Adrenal gland (tissue), 9 donors: ENCODE measurements at regions not wholly inside any gene's neighbourhood (a gene's known extent, or its start where the extent isn't known, plus 50 kb on each side); places are given as distances from the start of the nearest gene placed in this dataset.

Experiments
- DNase-seq, 7 donors: peaks; one replicate each; pipeline ENCODE4 v3.0.0-alpha.2; 2019 to 2020
- H3K27ac ChIP-seq, 5 donors: fragments of 200-600 bp; sonication (generic) in 4 of 5; 1 replicate in 3 of 5; 2 replicates in 2 of 5; pipeline versions ENCODE4 v1.5.1 to v1.8.0; 2016 to 2020; ENCODE audit warnings: mild to moderate bottlenecking in 1 of 5
- H3K27me3 ChIP-seq: fragments of 200-600 bp; 2 replicates; pipeline ENCODE4 v1.8.0; 2021
- H3K36me3 ChIP-seq, 2 donors: fragments of 200-600 bp; replicated peaks in 1 of 2; 1 replicate in 1 of 2; 2 replicates in 1 of 2; pipeline versions ENCODE4 v1.5.1 to v1.8.0; 2018 to 2022
- H3K4me1 ChIP-seq, 2 donors: fragments of 200-600 bp; replicated peaks in 1 of 2; 1 replicate in 1 of 2; 2 replicates in 1 of 2; pipeline versions ENCODE4 v1.5.1 to v1.8.0; 2018 to 2021
- H3K4me3 ChIP-seq, 4 donors: fragments of 200-600 bp; sonication (generic) in 3 of 4; one replicate each; pipeline ENCODE4 v1.5.1; 2016 to 2018
- H3K9me3 ChIP-seq, 3 donors: fragments of 200-600 bp; sonication (generic) in 1 of 3; replicated peaks in 1 of 3; 1 replicate in 2 of 3; 2 replicates in 1 of 3; pipeline versions ENCODE4 v1.5.1 to v1.8.0; 2016 to 2021
- POLR2A ChIP-seq, 2 donors: fragments of 450-650 bp; IDR thresholded peaks; one replicate each; pipeline ENCODE4 v1.6.1; 2017; ENCODE audit warnings: antibody characterized with exemption in 2 of 2, mild to moderate bottlenecking in 2 of 2, moderate library complexity in 1 of 2
- WGBS, 4 donors: extraction: QIAGEN DNeasy Blood & Tissue Kit in 2 of 4; methylation state at CpG; one replicate each; pipeline versions ENCODE4 v1.1.5 to v1.1.7; 2013 to 2017; 5-methylcytosine and 5-hydroxymethylcytosine counted together
- intact Hi-C, 2 donors: fragments of 100-400 bp; cut with DNase I; formaldehyde crosslinking; loops; one replicate each; pipeline versions ENCODE4 v1.14.1 to v1.15.0; 2022 to 2023
- TF ChIP-seq, protein P1 (sequence below), 6 experiments: fragments of 450-650 bp in 4 of 6; fragments of 200-600 bp in 2 of 6; sonication (generic) in 1 of 6; IDR thresholded peaks; 1 replicate in 5 of 6; 2 replicates in 1 of 6; pipeline versions ENCODE4 v1.5.1 to v1.8.0; 2016 to 2021; ENCODE audit warnings: antibody characterized with exemption in 6 of 6, mild to moderate bottlenecking in 2 of 6, moderate library complexity in 1 of 6
- donor health status: healthy with polysubstance abuse.
- donor health status: Bipolar disorder and iron deficiency.
- donor health status: DM: yes; HTN: yes; CAD: no.
- donor health status: DM: no; HTN: no; CAD: no.
- donor health status: DM: no; HTN: no; CAD: no.

DNA sequence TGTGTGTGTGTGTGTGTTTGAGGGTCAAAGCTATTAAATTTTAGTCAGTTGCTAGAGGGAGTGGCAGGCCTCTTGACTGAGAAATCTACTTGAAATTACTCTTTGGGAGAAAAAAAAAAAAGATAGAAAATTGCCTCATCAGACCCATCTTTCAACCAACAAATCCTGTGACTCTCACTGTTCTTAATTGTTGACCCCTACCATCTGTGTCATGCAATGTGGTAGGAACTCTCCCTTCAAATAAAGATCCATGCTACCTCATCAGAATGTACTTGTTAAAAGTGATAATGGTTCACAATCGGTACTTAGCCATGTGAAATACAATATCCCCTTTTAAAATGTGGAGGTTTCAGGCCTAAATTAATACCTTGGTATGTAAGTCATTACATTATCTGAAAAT, 670.8 kb upstream of the FANCL start:
- no peaks in the 10 kb centered on the region for H3K9me3 ChIP-seq
- H3K36me3 ChIP-seq: no peaks in the 10 kb centered on the region
- WGBS, 4 donors: 61 to 100% (median 90%) methylated on average over 1 of the region's 1 CpG
- H3K4me1 ChIP-seq: no peaks in the 10 kb centered on the region
- no peak for TF ChIP-seq POLR2A (IDR thresholded peaks at IDR 0.05)
- TF ChIP-seq, protein P1, sequence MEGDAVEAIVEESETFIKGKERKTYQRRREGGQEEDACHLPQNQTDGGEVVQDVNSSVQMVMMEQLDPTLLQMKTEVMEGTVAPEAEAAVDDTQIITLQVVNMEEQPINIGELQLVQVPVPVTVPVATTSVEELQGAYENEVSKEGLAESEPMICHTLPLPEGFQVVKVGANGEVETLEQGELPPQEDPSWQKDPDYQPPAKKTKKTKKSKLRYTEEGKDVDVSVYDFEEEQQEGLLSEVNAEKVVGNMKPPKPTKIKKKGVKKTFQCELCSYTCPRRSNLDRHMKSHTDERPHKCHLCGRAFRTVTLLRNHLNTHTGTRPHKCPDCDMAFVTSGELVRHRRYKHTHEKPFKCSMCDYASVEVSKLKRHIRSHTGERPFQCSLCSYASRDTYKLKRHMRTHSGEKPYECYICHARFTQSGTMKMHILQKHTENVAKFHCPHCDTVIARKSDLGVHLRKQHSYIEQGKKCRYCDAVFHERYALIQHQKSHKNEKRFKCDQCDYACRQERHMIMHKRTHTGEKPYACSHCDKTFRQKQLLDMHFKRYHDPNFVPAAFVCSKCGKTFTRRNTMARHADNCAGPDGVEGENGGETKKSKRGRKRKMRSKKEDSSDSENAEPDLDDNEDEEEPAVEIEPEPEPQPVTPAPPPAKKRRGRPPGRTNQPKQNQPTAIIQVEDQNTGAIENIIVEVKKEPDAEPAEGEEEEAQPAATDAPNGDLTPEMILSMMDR (IDR thresholded peaks at IDR 0.05): no peak
- H3K27ac ChIP-seq: no peak overlapping the region
- H3K4me3 ChIP-seq: no peak overlapping the region
- intact Hi-C loops: no loop called here
- no peaks in the 10 kb centered on the region for H3K27me3 ChIP-seq
- no peak for DNase-seq

DNA sequence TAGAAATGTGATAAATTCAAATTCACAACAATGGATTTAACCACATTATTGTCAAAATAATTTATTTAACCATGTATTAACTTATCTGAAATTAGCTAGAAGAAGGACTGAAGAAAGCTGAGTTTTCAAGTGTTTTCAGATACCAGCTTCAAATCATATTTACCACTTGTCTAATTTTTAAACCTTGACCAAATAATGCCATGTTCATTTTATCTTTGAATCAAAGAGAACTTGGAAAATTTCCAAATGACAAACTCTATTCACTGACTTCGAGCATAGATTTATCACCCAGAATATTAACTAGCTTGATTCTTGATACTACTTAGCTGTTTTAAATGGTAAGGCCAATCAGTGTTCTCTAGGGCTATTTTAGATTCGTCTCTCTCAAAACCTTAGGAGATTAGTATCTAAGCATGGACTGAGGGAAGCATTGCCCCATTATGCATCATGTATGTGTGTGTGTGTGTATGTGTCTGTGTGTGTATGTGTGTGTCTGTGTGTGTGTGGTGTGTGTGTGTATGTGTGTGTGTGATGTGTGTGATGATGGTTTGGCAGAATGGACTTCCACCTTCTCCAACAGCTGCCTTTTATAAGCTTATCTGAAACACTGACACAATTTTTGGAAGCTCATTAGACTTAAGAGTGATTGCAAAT, 667.5 kb upstream of the FANCL start:
- TF ChIP-seq POLR2A (IDR thresholded peaks at IDR 0.05): no peak
- TF ChIP-seq, protein P1 (IDR thresholded peaks at IDR 0.05): no peak
- H3K4me3 ChIP-seq: no peak overlapping the region
- H3K4me1 ChIP-seq: no peaks in the 10 kb centered on the region
- H3K36me3 ChIP-seq: no peaks in the 10 kb centered on the region
- DNase-seq: no peak
- no peak overlapping the region for H3K27ac ChIP-seq
- no peaks in the 10 kb centered on the region for H3K9me3 ChIP-seq
- 50 to 63% (median 51%) methylated on average over 2 of the region's 2 CpGs for WGBS, 4 donors
- no peaks in the 10 kb centered on the region for H3K27me3 ChIP-seq
- intact Hi-C loops: no loop called here

DNA sequence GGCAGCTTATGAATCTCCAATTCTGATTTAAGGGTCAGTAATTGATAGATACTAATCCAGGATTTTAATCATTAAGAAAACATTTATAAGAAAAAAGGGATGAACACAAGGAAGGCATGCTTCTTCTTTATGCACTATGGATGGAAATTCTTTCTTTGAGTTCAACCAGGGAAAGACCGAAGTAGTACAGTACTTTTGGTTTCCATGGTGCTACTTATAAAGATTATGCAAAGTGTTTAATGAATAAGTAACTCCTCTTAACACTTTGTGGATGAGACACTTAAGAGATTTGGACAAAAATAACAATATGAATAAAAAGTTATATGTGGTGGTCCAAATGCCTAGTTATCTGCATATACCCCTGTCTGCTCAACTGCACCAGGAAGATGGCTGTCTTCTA, 666.5 kb upstream of the FANCL start:
- no peaks in the 10 kb centered on the region for H3K4me1 ChIP-seq
- no peak for TF ChIP-seq POLR2A (IDR thresholded peaks at IDR 0.05)
- TF ChIP-seq, protein P1 (IDR thresholded peaks at IDR 0.05): no peak
- no peak for DNase-seq
- H3K4me3 ChIP-seq: no peak overlapping the region
- no peaks in the 10 kb centered on the region for H3K27me3 ChIP-seq
- no peaks in the 10 kb centered on the region for H3K36me3 ChIP-seq
- intact Hi-C loops: no loop called here
- no peaks in the 10 kb centered on the region for H3K9me3 ChIP-seq
- H3K27ac ChIP-seq: no peak overlapping the region
- 91 to 98% (median 94%) methylated on average over 1 of the region's 1 CpG for WGBS, 4 donors

DNA sequence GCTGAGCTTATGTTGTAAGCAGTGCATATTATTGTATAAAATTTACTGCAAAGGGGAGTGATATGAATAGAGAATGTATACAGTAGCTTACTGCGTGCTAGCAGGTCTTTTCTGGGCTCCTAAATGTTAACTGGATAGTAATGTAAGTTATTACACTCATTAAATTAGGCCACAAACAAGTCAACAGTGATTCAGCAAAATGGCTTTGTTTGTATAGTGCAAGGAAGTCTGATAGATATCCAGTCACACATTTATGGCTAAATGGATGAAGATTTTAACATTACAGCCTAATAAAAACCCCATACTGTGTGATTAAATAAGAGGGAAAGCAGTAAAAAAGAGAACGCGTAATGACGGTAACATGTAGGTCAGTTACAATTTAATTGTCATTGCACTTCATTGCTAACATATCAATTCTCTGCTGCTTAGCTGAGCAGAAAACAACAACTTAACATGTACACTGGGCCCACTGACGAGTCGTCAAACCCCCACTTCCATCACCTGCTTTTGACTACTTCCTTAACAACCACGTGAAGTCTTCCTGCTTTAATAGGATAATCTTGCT, 665.0 kb upstream of the FANCL start:
- 77 to 82% (median 80%) methylated on average over 7 of the region's 7 CpGs for WGBS, 4 donors
- Histone ChIP-seq H3K27ac (no peak overlapping the region), H3K27me3 (no peaks in the 10 kb centered on the region), H3K4me1 (no peaks in the 10 kb centered on the region), H3K9me3 (no peaks in the 10 kb centered on the region), H3K36me3 (no peaks in the 10 kb centered on the region), H3K4me3 (no peak overlapping the region)
- intact Hi-C loops: no loop called here
- TF ChIP-seq POLR2A (IDR thresholded peaks at IDR 0.05): no peak
- TF ChIP-seq, protein P1 (IDR thresholded peaks at IDR 0.05): no peak
- DNase-seq: no peak
